ENCODE measurements at regions not wholly inside any gene's neighbourhood (a gene's known extent, or its start where the extent isn't known, plus 50 kb on each side); places are given as distances from the start of the nearest gene placed in this dataset.

- TF ChIP-seq REST (IDR thresholded peaks at IDR 0.05; ENCODE audit: low read depth, low read length) (no peak), CTCF (IDR thresholded peaks at IDR 0.05) (no peak), POLR2AphosphoS5 (IDR thresholded peaks at IDR 0.05; ENCODE audit: low read depth, low read length) (no peak), TCF12 (IDR thresholded peaks at IDR 0.05) (no peak), EZH2phosphoT487 (IDR thresholded peaks at IDR 0.05; ENCODE audit: borderline replicate concordance, low read depth) (no peak), TAF1 (IDR thresholded peaks at IDR 0.05; ENCODE audit: borderline replicate concordance, low read depth, low read length) (no peak), SIN3A (IDR thresholded peaks at IDR 0.05; ENCODE audit: borderline replicate concordance, low read depth, low read length) (no peak), USF1 (IDR thresholded peaks at IDR 0.05; ENCODE audit: borderline replicate concordance, low read depth) (no peak), RCOR1 (IDR thresholded peaks at IDR 0.05; ENCODE audit: low read length) (no peak), MAX (IDR thresholded peaks at IDR 0.05; ENCODE audit: low read depth) (no peak)
These were observed 334.0 kb downstream of the STIM2 start for GRCh38 chr4:27194599-27195176.

All from SK-N-SH (cell line).